ENCODE measurements at regions not wholly inside any gene's neighbourhood (a gene's known extent, or its start where the extent isn't known, plus 50 kb on each side); places are given as distances from the start of the nearest gene placed in this dataset.

DNA sequence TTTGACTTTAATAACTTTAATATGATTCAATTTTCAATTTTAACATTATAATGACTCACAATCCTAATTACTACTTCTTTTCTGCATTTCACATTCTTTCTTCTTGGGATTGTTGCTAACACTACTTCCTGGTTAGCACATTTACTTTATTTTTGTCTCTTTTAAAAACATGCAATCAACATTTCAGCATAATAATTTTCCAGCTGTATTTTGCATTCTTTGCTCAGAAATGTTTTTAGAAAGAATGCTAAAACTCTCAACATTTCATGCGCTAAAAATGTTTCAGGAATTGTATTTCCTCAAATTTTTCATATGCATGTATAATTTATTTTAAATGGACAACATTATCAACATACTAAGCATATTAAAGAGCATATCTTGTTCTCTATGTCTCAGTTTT is 1302.1 kb upstream of the GJE1 start:
- DNase-seq (ENCODE audit: low read depth), result peak; percentile 30

DNA sequence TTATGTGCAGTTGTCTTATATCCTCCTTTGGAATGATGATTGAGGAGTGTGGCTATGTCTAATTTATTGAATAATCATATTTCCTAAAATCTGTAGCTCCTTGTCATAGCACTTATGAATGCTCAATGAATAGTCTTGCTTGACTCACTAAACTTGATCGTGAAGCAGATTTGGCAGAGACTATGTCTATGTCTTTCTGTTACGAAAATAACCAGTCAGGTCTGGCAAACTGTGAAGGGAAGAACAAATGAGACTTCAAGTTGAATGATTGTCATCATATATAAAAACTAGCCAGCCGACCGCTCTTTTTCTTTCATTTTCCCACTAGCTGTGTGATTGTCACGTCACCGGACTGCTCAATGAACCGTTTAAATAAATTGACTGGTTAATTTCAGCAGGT is 1303.9 kb upstream of the GJE1 start:
- no peak for DNase-seq (ENCODE audit: low read depth)

DNA sequence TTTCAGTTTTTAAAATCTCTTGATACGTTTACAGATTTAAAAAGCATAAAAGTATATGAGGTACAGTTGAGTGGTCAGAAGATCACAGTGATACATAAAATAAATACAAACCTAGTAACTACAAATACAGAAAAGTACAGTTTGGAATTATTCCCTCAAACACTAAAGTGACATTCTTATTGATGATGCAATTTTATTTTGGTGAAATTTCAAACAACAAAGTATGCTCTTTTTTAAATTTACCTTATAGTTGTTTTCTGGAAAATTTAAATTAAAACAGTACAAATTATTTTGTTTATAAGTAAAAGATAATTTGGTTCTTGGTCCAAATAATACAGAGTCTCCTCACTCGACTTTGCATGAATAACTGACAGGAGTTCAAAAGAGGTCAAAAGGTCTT is 1305.1 kb upstream of the GJE1 start:
- DNase-seq (ENCODE audit: low read depth), result no peak

DNA sequence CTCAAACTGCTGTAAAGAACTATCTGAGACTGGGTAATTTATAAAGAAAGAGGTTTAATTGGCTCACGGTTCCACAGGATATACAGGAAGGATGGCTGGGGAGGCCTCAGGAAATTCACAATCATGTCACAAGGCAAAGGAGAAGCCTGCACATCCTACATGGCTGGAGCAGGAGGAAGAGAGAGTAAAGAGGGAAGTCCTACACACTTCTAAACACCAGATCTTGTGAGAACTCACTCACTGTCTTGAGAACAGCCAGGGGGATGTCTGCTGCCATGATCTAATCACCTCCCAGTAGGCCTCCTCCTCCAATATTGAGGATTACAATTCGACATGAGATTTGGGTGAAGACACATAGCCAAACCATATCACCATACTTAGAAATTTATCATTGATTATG is 1307.0 kb upstream of the GJE1 start:
- no peak for DNase-seq (ENCODE audit: low read depth)

DNA sequence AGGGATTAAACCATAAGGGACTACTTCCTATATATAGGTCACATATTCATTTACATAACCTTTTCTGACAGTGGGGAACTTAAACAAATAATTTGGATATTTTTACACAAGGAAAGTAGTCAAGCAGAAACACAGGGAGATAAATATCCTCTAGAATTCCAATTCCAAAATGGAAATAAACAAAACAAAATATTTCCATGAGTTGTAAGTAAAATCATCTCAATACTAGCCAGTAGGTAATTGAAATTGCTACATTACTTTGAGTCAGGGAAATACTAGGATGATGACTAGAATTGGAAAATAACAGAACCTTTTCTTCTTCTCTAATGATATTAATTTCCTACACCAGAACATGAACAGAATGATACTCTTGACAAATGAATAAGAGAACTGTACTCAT is 1308.1 kb upstream of the GJE1 start:
- DNase-seq (ENCODE audit: low read depth), result peak; percentile 66

DNA sequence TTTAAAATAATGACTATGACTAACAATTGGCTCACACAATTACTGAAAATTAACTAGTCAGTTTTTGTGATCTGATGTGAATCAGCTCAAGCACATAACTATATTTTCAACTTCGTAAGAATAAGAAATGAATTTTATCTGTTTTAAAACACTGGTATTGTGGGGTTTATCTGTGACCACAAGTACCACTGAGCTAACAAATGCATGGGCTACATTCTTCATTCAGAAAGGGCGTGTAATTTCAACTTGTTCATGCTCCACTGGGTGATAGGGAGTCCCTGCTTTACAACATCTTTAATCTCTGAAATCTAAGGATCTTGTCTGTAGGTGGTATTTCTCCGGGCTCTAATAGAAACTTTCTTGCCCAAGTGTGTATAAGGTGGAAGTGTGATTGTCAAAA is 1311.5 kb upstream of the GJE1 start:
- no peak for DNase-seq (ENCODE audit: low read depth)

DNA sequence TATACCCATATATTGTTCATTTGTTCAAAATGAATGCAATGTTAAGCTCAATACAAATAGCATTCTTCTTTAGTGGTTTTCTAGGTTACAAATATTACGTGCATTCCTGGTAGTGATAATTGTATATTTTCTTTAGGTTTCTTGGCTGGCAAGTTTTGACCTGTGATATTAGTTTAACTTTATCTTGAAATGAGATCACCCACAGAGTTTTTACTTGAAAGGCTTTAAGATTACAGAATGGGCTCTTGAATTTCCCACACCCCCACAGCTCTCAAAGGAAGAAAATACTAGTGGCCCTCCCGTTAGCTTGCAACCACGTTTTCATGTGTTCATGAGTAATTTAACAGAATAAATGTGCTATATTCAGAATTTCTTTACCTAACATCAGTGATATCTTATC is 1315.5 kb upstream of the GJE1 start:
- DNase-seq (ENCODE audit: low read depth), result no peak

DNA sequence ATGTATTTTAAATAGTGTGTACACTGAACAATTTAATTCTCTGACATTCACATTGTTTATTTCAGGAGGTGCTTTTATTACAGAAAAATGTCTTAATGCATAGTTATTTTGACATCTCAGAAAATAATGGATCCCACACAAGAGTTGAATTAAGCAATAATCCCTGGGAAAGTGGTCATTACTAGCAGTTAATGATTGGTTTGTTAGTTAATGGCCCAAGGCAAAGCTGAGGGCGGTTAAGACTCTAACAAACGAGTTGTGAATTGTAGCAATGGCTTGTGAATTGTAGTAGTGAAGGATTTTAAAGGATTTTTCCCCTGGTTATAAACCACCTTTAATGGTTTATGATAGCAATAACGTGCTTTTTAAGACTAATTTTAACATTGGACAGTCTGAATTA is 1316.0 kb upstream of the GJE1 start:
- no peak for DNase-seq (ENCODE audit: low read depth)

DNA sequence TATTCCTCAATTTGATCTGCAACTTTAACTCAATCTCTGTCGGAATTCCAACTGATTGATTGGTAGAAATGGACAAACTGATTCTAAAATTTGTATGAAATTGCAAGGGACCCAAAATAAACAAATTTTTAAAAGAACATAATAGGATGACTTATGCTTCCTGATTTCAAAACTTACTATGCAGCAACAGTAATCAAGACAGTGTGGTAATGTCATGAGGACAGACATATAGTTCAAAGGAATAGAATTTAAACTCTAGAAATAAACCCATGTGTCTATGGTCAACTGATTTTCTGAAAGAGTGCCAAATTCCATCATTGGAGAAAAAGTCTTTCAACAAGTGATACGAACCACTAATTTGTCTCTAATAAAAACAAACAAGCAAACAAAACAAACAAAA is 1320.1 kb upstream of the GJE1 start:
- peak; percentile 73 for DNase-seq (ENCODE audit: low read depth)

DNA sequence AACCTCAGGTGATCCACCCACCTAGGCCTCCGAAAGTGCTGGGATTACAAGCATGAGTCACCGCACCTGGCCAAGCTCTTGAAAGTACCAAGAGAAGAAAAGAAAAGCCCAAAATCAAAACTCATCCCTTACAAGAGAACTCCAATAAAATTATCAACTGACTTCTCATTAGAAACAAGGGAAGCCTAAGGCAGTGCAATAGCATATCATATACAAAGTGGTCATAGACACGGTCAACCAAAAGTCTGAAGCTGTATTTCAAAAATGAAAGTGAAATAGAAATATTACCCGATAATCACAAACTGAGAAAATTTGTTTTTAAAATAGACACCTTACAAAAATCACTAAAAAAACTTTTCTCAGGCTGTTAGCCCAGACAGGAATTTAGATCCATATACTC is 1321.1 kb upstream of the GJE1 start:
- no peak for DNase-seq (ENCODE audit: low read depth)

DNA sequence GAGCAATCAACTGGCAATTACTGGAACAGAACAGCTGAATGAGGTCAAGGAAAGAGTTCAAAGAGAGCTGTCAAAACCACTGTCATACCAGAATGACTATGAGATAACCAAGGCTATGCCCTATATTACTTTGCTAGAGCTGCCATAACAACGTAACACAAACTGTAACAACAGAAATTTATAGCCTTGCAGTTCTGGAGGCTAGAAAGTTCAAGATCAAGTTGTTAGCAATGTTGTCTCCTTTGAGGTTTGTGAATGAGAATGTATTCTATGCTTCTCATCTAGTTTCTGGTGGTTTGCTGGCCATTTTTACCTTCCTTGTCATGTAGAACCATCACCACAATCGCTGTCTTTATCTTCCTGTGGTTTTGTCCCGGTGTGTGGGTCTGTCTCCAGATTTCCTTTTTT is 1323.0 kb upstream of the GJE1 start:
- no peak for DNase-seq (ENCODE audit: low read depth)

DNA sequence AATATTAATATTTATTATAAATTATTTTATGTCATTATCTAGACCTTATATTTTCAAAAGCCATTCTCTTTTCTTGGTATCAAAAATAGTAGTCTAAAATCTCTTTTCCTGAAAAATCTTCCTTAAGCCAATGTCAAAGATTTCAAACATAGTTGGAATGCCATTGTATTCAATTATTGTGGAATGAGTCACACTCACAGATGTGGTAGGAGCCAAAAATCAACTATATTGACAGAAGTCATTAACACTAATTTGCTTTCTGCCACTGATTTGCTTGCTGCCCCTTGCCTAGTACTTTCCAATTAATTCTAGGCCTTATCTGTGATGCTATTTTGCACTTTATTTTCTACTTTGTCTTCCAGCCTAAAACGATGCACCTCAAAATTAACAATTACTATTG is 1326.3 kb upstream of the GJE1 start:
- no peak for DNase-seq (ENCODE audit: low read depth)

DNA sequence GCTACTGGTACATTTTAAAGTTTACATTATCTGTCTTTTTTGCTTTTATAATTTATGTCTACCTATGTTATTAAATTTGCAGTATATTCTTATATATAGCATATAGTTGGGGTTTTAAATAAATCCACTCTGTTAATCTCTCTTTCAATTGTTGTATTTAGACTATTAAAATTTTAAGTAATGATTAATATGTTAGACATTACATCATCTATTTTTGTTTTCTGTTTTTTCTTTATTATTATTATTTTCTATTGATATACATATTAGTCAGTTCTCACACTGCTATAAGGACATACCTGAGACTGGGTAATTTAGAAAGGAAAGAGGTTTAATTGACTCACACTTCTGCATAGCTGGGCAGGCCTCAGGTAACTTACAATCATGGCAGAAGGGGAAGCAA is 1338.2 kb upstream of the GJE1 start:
- DNase-seq (ENCODE audit: low read depth), result no peak

DNA sequence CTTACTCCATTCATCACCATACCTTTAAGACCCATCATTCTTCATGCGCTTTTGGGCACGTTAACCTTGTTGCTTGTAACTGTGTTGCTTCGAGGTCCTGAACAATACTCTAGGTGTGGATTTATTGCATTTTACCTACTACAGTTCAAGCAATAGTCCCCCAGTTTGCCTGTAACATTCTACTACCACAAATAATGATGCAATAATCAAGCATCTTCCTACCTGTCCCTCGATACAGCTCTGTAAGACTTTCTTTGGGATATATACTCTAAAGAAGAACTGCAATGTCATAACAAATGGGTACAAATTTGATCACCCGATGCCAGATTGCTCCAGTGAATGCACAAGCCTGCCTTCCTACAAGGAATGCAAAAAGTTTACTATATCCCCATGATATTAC is 1342.6 kb upstream of the GJE1 start:
- no peak for DNase-seq (ENCODE audit: low read depth)

DNA sequence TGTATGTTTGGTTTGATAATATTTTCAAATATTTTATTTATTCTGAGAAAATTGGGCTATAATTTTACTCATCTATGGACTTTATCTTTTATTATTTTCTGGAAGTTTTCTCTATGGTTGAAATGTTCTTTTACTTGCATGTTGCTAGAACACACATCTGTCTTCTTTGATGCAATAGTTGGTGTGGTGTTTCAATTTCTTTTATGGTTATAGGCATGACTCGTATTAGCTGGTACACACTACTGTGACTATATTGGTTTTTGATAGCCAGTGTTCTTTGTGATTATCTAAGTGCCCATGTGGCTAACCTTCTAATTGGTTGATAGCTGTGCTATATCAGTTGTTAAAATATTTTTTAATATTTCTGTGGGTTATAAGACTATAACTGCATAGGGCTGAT is 1343.3 kb upstream of the GJE1 start:
- DNase-seq (ENCODE audit: low read depth), result peak; percentile 44

DNA sequence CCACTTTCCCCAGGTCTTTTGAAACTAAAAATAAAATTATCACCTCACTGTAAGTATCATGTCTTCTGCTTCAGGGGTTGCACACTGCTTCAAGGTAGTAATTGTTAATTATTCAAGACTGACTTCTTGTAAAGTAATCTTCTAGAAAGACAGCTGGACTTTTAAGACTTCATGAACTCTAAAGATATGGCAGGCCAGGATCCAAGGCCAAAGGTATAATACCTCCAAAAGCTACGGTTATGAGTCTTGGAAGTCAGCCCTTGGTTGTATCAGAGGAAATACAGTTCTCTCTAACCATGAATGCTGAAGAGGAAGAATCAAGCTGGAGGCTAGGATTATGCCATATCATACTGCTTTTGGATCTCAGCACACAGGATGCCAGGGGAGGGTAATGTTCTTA is 1346.8 kb upstream of the GJE1 start:
- DNase-seq (ENCODE audit: low read depth), result no peak

DNA sequence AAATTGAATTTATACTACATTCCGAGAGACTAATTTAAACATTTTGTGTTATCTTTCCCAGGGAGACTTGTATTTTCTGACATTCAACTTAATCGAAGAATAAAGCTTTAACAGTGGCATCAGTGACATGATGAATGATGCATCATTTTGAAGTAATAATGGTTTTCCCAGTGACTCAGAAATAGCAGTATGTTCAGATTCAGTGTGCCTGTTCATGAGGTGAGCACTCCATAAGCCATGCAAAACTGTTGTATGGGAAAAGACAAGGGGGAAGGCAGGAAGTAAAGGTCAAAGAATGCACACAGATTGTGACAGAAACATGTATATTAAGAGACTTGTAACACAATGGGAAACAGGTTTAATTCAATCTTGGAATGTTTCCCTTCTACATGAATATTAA is 1348.2 kb upstream of the GJE1 start:
- no peak for DNase-seq (ENCODE audit: low read depth)

DNA sequence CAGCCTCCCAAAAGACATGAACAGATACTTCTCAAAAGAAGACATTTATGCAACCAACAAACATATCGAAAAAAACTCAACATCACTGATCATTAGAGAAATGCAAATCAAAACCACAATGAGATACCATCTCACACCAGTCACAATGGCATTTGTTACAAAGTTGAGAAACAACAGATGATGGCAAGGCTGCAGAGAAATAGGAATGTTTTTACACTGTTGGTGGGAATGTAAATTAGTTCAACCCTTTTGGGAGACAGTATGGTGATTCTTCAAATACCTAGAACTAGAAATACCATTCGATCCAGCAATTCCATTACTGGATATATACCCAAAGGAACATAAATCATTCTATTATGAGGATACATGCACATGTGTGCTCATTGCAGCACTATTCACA is 1349.2 kb upstream of the GJE1 start:
- peak; percentile 89 for DNase-seq (ENCODE audit: low read depth)

DNA sequence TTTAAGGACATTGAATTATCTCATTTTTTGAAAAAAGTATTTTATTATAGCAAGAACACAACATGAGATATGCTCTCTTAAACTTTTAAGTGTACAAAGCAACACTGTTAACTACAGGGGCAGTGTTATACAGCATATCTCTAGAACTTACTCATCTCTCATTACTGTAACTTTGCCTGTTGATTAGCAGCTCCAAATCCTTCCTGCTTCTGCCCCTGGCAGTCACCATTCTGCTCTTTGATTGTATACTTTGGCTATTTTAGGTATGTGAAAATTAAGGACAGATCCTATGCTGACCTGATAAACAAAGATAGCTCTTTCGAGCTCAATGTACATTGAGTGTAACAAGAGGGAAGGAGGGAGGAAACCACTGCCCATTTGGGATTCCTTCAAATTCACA is 1349.8 kb upstream of the GJE1 start:
- DNase-seq (ENCODE audit: low read depth), result peak; percentile 37

DNA sequence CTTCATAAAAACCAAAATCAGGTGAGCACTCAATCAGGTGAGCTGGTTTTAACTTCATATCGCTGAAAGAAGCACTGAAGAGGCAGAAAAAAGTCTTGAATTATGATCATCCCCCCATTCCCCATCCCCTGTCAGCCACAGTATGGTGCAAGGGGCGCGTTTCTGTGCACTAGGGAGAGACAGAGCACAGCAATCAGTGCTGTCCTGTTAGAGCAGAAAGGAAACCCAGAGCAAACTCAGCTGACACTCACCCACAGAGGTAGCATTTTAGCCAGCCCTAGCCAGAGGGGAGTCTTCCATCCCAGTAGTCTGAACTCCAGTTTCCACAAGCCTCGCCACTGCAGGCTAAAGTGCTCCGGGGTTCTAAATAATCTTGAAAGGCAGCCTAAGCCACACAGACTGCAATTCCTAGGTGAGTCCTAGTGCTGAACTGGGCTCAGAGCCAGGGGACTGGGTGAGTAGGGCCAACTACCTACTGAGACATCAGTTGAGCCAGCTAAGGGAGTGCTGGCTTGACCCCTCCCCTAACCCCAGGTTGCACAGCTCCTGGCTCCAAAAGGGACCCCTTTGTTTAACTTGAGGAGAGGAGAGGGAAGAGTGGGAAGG is 1352.6 kb upstream of the GJE1 start:
- no peak for DNase-seq (ENCODE audit: low read depth)

DNA sequence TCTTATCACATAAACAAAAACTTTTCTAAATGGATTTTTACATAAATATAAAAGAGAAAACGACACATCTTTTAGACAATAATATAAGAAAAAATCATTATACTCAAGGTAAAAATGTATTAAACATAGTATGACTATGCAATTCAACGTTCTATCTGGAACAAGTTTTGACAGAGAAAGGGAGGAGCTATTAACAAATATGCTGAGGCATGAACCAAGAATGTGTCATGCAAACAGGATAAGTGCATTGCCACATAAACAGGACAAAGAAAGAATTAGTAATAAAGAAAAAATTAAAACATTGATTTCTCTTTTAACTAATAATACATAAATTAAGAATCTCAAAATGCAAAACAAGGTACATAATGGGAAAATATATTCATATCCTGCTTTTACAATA is 1353.4 kb upstream of the GJE1 start:
- DNase-seq (ENCODE audit: low read depth), result peak; percentile 59

DNA sequence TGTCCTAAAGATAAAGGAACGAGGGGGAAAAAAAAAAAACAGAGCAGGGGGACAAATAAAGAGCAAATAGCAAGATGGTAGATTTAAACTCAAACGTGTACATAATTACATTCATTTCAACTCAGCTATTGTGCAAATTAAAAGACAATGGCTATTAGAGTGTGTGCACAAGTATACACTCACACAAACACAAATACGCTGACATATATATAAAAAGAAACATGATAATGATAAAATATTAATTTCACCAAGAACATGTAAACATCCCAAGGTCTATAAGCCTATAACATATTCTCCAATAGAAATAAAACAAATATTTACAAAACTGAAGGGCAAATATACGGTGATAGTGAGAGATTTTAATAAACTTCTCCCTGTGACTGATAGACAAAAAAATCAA is 1354.9 kb upstream of the GJE1 start:
- no peak for DNase-seq (ENCODE audit: low read depth)

DNA sequence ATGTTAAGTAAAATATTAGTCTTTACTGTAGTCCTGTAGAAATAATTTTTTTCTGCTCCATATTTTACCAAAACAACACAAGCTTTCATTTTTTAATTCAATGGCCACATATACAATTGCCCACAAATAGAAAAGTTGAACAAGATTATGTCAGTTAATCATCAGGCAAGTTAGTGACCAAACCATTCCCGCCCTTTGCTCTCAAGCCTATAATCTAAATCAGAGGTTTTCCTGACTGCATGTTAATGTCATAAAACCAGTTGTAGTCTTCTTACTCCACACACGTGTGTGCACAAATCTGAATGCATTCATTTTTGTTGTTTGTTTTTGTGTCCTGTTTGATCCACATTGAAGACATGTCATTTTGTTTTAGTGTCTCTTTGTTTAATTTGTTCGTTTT is 1357.7 kb upstream of the GJE1 start:
- DNase-seq (ENCODE audit: low read depth), result no peak

DNA sequence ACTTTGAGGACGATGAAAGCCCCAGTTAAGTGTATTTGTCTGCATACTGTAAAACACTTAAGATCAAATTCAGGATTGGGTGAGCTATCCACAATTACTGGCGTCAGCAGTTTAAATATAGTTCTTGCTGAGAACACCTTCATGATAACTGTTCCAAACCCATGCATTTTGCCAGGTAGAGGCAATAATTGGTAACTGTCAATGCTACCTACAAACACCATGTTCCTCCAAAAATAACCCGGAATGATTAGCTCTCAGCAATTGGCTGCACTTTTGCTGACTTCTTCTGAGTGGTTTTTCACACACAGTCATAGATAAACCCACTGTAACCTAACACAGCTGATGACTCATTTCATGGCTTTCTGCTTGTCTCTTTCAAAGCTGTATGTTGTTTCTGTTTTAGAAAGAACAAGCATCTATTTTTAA is 1358.6 kb upstream of the GJE1 start:
- peak; percentile 62 for DNase-seq (ENCODE audit: low read depth)

DNA sequence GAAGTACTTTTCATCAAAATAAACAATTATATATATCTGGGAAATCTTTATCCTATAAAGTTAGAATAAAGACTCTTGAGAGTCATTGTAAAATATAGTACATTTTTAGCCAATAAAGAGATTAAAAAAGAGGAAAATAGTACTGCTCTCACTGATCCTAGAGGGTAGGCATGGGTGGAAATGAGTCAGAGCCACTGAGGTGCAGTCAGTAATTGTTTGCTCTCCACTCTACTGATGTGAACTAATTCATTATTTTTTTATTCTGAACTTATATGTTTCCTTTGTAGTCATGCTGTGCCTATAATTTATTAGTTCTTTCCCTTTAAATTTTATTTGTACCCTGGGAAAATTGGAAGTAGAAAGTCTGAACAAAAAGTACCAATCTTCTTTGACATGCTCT is 1359.4 kb upstream of the GJE1 start:
- DNase-seq (ENCODE audit: low read depth), result no peak

All from fibroblast of gingiva (primary cell).